NCI-H2196 (cell line): ENCODE measurements at regions not wholly inside any gene's neighbourhood (a gene's known extent, or its start where the extent isn't known, plus 50 kb on each side); places are given as distances from the start of the nearest gene placed in this dataset.
"Not testable (repeated sequence)": the region's sequence is repeated elsewhere in the genome, so short reads cannot be mapped to it uniquely, and the experiment has no call there.

ENCODE experiments used
- DNase-seq: peaks from one replicate; lab custom pipeline; 2025; ENCODE audit not compliant: unreplicated experiment; lab: John Stamatoyannopoulos, UW

DNA sequence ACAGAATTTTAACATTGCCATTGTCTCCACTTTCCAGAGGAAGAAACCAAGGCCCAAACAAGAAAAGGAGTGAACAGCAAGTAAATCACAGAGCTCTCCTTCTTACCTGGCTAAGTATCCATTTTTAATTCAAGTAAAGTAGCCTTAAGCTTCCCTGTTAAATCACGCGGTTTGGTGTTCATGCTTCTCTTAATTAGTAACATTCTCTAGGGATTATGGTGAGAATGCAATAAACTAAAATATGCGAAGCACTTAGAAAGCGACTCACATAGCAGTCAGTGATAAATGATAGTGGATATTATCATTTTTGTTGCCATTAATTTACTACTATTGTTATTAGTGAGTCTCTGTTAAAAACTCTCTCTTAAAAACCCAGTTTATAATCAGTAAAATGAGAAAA lies 630.5 kb upstream of the TMPRSS15 start:
- DNase-seq: no peak

DNA sequence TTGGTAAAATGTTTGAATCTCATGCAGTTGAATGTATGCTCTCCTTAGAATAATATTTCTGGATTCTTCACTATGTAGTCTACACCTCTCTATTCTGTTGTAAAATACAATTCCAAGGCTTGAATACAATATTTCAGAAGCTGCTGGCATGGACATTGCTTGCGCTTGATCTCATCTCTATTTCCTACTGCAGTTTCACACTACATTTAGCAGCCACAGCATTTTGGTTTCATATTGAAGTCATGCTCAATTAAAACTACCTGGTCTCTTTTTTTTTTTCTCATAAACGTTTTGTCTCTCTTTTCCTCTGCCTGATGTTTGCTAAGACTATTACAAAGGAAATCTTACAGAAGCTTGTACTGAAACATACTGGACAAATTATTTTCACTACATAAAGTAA lies 631.0 kb upstream of the TMPRSS15 start:
- no peak for DNase-seq

DNA sequence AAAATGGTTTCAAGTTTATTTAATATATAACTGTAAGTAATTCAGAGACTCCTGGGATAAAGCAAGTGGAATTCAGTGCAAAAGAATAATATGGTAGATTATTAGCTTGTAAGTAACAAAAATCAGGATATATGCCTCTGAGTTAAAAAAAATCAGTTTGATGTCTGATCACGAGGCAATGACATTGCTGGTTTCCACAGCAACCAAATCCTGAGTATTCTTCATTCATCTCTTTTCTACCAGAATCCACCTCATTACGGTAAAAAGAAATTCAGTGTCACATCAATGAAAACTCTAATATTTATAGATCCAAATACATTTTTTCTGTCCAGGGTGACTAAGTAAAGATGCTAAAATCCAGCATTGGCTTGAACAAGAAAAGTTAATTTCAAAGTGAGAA lies 642.3 kb upstream of the TMPRSS15 start:
- DNase-seq: no peak

DNA sequence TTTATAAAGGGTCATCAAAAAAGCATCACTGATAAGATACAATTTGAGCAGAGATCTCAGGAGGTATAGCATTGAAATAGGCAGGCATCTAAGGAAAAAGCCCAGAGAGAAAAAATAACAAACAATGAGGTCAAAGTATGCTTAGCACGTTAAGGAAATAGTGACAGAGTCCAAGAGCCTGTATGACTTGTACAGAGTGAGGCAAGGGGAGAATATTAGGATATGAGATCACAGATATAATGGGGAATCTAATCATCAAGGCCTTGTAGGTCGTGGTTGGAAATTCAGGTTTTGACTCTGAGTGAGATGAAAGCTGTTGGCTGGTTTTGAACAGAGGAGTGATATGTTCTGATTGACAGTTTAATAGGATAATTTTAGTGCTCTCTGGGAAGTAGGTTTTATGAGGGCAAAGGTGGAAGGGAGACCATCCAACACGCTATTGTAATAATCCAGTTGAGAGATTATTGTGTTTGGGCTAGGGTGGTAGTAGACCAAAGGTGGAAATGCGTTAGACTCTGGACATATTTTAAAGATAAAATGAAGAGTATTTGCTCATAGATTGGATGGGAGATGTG lies 644.6 kb upstream of the TMPRSS15 start:
- no peak for DNase-seq

GRCh38 chr21:19049567-19049966 lies 646.0 kb upstream of the TMPRSS15 start:
- DNase-seq: no peak

- no peak for DNase-seq
Observed at GRCh38 chr21:19065164-19065563, 661.6 kb upstream of the TMPRSS15 start.

GRCh38 chr21:19076031-19076430 lies 672.4 kb upstream of the TMPRSS15 start:
- no peak for DNase-seq

- no peak for DNase-seq
Observed at GRCh38 chr21:19109694-19110093, 706.1 kb upstream of the TMPRSS15 start.

DNA sequence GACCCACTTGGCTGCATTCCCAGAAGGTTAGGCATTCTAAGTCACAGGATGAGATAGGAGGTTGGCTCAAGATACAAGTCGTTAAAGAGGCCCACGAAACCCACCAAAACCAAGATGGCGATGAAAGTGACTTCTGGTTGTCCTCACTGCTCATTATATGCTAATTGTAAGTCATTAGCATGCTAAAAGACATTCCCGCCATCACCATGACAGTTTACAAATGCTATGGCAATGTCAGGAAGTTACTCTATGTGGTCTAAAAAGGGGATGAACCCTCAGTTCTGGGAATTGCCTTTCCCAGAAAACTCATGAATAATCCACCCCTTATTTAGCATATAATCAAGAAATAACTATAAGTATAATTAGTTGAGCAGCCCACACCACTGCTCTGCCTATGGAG lies 715.7 kb upstream of the TMPRSS15 start:
- not testable (repeated sequence) for DNase-seq

DNA sequence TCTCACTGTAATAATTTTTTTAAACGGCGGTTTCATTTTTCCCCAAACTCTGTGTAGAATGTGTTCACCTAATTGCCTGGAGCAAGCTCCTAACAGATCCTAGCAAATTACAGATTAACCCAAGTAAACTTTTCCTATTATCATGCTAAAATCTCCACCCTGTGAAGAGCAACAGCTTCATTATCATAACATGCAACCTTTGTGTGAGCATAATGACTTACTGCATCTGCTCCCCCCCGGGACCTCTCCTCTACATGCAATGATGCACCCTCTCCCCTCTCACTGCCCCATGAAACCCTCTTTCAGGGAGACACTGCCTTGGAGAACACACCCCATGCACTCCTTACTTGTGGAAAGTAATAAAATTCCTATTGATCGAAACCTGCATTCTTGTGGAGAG lies 717.0 kb upstream of the TMPRSS15 start:
- DNase-seq: no peak

- no peak for DNase-seq
Observed at GRCh38 chr21:19122356-19122755, 718.8 kb upstream of the TMPRSS15 start.

- no peak for DNase-seq
Observed at GRCh38 chr21:19123053-19123452, 719.5 kb upstream of the TMPRSS15 start.

DNA sequence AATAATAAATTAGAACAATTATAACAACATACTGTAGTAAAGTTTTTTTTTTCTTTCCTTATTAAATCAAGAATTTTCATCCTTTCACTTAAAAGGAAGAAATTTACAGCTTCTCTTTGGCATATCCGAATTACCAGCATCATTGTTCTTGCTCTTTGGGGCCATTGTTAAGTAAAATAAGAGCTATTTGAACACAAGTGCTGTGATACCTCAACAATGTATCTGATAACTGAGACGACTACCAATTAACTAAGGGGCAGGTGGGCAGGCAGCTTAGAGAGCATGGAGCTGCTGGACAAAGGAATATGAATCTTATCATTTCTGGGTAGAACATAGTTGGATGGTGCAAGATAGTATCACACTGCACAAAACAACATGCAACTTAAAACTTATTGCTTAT lies 719.9 kb upstream of the TMPRSS15 start:
- no peak for DNase-seq

- DNase-seq: no peak
Observed at GRCh38 chr21:19124691-19125090, 721.1 kb upstream of the TMPRSS15 start.

DNA sequence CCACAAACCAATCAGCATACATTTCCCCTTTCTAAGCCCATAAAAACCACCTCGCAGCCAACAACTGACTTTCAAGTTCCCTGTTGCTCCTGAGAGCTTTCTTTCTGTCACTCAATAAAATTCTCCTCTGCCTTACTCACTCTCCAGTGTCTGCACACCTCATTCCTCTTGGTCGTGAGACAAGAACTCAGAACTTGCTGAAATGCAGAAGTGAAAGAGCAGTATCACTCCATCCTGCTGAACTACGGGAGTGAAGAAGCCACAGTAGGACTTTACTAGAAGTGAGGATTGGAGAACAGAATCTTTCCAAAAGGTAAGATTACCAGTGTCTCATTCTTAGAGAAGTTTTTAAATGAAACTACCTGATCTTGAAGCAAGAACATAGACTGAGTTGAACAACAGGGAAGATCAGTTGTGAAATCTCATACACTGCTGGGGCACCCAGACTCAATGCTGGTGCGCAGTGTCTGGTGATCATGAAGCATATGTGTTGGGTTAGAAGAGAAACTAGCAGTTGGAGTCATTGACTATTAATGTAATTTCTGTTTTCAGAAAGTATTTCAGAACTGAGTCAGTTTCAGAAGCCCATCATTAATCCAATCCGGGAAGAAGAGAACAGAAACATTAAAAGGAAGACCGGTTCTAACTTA lies 726.9 kb upstream of the TMPRSS15 start:
- no peak for DNase-seq

DNA sequence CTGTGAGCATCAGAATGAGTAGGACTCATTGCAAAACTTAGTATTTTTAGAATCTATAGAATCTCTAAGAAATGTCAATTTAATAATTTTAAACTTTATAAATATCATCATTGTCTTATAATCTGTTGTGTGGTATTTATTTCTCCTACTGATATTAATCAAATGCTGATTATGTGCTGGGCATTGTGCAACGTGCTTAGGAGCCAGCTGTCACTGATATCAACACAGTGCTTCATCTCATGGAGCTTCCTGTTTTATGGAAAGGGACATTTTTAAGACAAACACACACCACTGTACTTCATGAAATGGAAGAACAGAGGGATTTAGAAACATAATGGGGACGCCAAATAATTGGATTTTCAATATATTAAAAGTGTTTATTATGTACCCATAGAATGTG lies 737.9 kb upstream of the TMPRSS15 start:
- DNase-seq: no peak

DNA sequence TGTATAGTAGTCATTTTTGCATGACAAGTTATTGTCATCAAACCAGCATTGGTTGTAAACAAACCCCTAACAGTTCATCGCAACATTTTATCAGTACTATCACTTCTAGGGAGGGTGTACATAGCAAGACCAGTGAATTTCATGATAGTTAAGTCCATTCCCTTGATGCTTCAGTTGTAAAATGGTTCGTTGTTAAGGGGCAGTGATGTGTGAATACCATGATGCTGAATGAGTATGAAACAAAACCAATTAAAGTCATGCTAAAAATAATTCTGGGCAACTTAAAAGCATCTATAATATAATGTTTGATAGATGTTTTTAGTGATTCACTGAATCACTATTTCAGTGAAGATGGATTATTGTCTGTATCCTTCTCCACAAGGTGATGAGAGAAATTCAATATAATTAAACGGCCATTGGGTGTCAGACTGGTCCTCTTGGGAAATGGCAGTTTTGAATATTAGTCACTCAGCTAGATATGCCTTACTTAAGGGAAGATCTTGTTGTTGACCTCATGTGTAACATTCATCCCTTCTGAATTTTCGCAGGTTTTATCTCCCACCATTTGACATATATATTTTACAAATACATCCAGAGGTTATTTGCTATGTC lies 742.2 kb upstream of the TMPRSS15 start:
- no peak for DNase-seq

DNA sequence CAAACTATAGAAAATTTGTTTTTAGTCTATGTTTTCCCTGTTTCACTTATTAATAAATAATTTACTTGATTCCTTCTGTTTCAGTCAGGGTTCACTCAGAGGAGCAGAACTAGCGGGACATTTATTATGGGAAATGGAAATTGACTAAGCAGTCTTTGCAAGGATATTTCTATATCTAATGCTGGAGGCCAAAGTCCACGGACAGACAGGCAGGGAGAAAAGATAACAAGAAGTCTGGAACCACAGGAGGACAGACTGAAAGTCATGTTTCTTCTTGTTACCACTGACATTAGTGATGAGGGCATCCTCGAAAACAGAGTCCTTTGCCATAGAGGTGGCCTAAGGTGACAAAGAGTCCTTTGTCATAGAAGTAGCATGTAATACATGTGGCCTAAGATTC lies 744.5 kb upstream of the TMPRSS15 start:
- DNase-seq: no peak

DNA sequence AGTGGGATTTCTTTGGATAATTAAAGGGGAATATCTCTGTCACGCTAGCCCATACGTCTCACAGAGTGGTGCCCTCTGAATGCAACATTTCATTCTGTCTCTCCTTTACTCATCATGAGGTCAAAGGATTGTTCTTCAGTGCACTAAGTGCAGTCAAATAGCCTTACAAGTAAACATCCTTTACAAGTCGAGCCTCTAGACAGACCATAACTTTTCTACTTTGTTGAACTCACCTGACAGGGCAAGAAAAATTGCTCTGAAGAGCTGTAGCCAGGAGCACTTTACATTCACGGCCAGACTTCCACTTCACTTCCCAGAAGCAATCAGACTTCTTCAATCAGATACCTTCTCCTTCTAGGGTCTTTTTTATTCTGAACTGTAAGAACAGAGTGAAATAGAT lies 768.0 kb upstream of the TMPRSS15 start:
- DNase-seq: no peak

DNA sequence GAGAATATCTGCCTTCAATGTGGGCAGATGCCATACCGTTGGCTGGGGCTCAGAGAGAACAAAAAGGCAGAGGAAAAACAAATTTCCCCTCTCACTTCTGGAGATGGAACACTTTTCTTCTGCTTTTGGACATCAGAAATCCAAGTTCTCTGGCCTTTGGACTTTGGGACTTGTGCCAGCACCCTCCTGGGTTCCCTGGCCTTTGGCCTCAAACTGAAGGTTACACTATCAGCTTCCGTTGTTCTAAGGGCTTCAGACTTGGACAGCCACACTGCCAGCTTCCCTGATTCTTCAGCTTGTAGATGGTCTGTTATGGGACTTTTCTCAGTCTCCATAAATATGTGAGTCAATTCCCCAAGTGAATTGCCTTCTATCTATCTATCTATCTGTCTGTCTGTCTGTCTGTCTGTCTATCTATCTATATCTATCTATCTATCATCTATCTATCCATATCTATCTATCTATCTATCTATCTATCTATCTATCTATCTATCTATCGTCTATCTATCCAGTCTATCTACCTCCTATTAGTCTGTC lies 778.1 kb upstream of the TMPRSS15 start:
- no peak for DNase-seq

- DNase-seq: no peak
Observed at GRCh38 chr21:19197950-19198349, 794.4 kb upstream of the TMPRSS15 start.

DNA sequence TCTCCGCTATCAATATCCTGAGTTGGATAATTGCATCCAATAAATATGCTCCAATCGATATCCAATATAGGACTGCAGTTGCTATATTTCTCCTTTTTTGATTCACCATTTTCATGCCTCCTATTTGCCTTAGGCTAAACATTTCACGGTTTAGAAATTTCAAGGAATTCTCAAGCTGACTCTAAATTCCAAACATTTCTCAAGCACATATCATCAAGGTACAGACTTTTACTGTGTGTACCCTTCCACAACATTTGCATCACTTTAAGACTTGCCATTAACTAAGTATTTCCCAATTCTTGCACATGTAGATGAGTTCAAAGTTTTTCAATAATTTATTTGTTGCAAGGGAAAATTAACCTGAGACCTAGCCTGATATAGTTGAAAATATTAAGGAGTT lies 795.2 kb upstream of the TMPRSS15 start:
- DNase-seq: no peak

- DNase-seq: no peak
Observed at GRCh38 chr21:19218163-19218562, 814.6 kb upstream of the TMPRSS15 start.
